Neural cell (in vitro differentiated cells): ENCODE measurements at regions not wholly inside any gene's neighbourhood (a gene's known extent, or its start where the extent isn't known, plus 50 kb on each side); places are given as distances from the start of the nearest gene placed in this dataset.

Experiments
- H2AFZ ChIP-seq: fragments of 200-600, 300-800 bp; sonication (generic), shearing (Covaris generic); 2 replicates; pipeline ENCODE4 v1.6.0; 2014; ENCODE audit warnings: low read depth, mild to moderate bottlenecking, antibody characterized with exemption, low read length, moderate library complexity
- H3F3A ChIP-seq: fragments of 200-600 bp; shearing (Covaris generic); 2 replicates; pipeline ENCODE4 v1.6.1; 2016; ENCODE audit warnings: mild to moderate bottlenecking, moderate library complexity, mixed read lengths, antibody characterized with exemption, low read length; ENCODE audit not compliant: insufficient read depth, poor library complexity, severe bottlenecking
- H3K27ac ChIP-seq: fragments of 200-600, 300-800 bp; sonication (generic), shearing (Covaris generic); 2 replicates; pipeline ENCODE4 v1.5.1; 2014; ENCODE audit warnings: mild to moderate bottlenecking, low read length, moderate library complexity
- H3K27me3 ChIP-seq: fragments of 300-800, 200-600 bp; sonication (generic), shearing (Covaris generic); 2 replicates; pipeline ENCODE4 v1.6.0; 2014; ENCODE audit warnings: mild to moderate bottlenecking, low read depth, low read length, moderate library complexity; ENCODE audit not compliant: insufficient read depth
- H3K36me3 ChIP-seq: fragments of 300-800, 200-600 bp; sonication (generic), shearing (Covaris generic); 2 replicates; pipeline ENCODE4 v1.5.1; 2014; ENCODE audit warnings: mild to moderate bottlenecking, antibody characterized with exemption, low read length, moderate library complexity; ENCODE audit not compliant: insufficient read depth
- H3K4me2 ChIP-seq: fragments of 300-800, 200-600 bp; sonication (generic), shearing (Covaris generic); 2 replicates; pipeline ENCODE4 v1.6.0; 2014; ENCODE audit warnings: mild to moderate bottlenecking, low read length
- H3K4me3 ChIP-seq: fragments of 300-800, 200-600 bp; sonication (generic), shearing (Covaris generic); 2 replicates; pipeline ENCODE4 v1.5.1; 2014; ENCODE audit warnings: mild to moderate bottlenecking, low read length, moderate library complexity
- H3K79me2 ChIP-seq: fragments of 200-600 bp; shearing (Covaris generic); replicated peaks from 2 replicates; pipeline ENCODE4 v1.6.0; 2014; ENCODE audit warnings: mild to moderate bottlenecking, low read length, moderate library complexity; ENCODE audit not compliant: insufficient read depth
- H3K9ac ChIP-seq: fragments of 300-800, 200-600 bp; sonication (generic), shearing (Covaris generic); 2 replicates; pipeline ENCODE4 v1.6.1; 2016; ENCODE audit warnings: mild to moderate bottlenecking, low read length, mixed read lengths
- H3K9me2 ChIP-seq: fragments of 200-600 bp; shearing (Covaris generic); 2 replicates; pipeline ENCODE4 v1.6.1; 2016; ENCODE audit warnings: mild to moderate bottlenecking, low read length, mixed read lengths; ENCODE audit not compliant: insufficient read depth
- H3K9me3 ChIP-seq: fragments of 200-600, 300-800 bp; sonication (generic), shearing (Covaris generic); 2 replicates; pipeline ENCODE4 v1.6.1; 2016; ENCODE audit warnings: mild to moderate bottlenecking, mixed run types, low read length, moderate library complexity, mixed read lengths
- H4K20me1 ChIP-seq: fragments of 200-600 bp; shearing (Covaris generic); 2 replicates; pipeline ENCODE4 v1.6.1; 2016; ENCODE audit warnings: mild to moderate bottlenecking, mixed run types; ENCODE audit not compliant: insufficient read depth
- EP300 ChIP-seq: fragments of 450-650 bp; conservative IDR thresholded peaks from 2 replicates; pipeline ENCODE4 v1.6.1; 2014; ENCODE audit warnings: antibody characterized with exemption, mild to moderate bottlenecking, moderate library complexity; ENCODE audit not compliant: poor library complexity, severe bottlenecking
- EZH2 ChIP-seq: fragments of 200-600, 300-800 bp; shearing (Covaris generic), sonication (generic); IDR thresholded peaks from 2 replicates; pipeline ENCODE4 v1.6.1; 2014; ENCODE audit warnings: antibody characterized with exemption, low read length, borderline replicate concordance, mild to moderate bottlenecking; ENCODE audit not compliant: insufficient read depth, poor library complexity, severe bottlenecking
- MXI1 ChIP-seq: fragments of 450-650 bp; conservative IDR thresholded peaks from 2 replicates; pipeline ENCODE4 v1.6.1; 2014; ENCODE audit warnings: antibody characterized with exemption, mild to moderate bottlenecking; ENCODE audit not compliant: poor library complexity, severe bottlenecking
- POLR2AphosphoS5 ChIP-seq: IDR thresholded peaks from 2 replicates; pipeline ENCODE4 v1.6.1; 2012
- RAD21 ChIP-seq: fragments of 450-650 bp; conservative IDR thresholded peaks from 2 replicates; pipeline ENCODE4 v1.6.1; 2014; ENCODE audit warnings: antibody characterized with exemption, mild to moderate bottlenecking, moderate library complexity
- REST ChIP-seq: IDR thresholded peaks from 2 replicates; pipeline ENCODE4 v1.6.1; 2012; ENCODE audit warnings: borderline replicate concordance
- SMC3 ChIP-seq: fragments of 450-650 bp; conservative IDR thresholded peaks from 2 replicates; pipeline ENCODE4 v1.6.1; 2014; ENCODE audit warnings: antibody characterized with exemption, mild to moderate bottlenecking, moderate library complexity; ENCODE audit not compliant: poor library complexity
- TAF1 ChIP-seq: IDR thresholded peaks from 2 replicates; pipeline ENCODE4 v1.6.1; 2012; ENCODE audit warnings: low read depth
- TF ChIP-seq, protein P1 (sequence below): fragments of 450-650 bp; IDR thresholded peaks from 2 replicates; pipeline ENCODE4 v1.5.1; 2014; ENCODE audit warnings: antibody characterized with exemption, mild to moderate bottlenecking, moderate library complexity; ENCODE audit not compliant: poor library complexity, severe bottlenecking

DNA sequence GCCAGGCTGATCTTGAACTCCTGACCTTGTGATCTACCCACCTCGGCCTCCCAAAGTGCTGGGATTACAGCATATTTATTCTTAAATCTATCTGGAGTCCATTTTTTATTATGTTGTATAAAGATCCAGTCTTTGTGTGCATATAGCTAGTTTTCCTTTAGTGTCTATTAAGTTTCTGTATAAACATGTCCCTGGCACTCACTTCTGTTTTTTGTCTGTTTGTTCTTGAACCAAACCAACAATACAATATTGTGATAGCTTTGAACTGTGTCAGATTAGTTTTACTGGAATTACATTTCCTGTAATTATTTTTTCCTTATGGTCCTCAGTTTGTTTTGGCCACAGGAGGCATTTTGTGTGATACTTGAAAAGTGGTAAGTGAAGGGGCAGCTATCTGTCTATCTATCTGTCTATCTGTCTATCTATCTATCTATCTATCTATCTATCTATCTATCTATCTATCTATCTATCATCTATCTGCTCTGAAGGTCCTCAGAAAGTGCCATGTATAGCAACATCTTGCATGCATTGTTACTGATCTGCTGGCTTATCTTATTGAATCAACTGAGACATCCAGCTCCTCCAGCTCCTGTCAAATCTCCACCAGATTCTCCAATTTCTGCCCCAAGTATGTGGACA is 70.9 kb upstream of the ACVR1 start:
- no peaks in the 10 kb centered on the region for H4K20me1 ChIP-seq
- H3K36me3 ChIP-seq, result no peaks in the 10 kb centered on the region
- no peak overlapping the region for H3K27ac ChIP-seq
- no peaks in the 10 kb centered on the region for H3K9me2 ChIP-seq
- H3K9ac ChIP-seq, result no peak overlapping the region
- H3F3A ChIP-seq, result no peaks in the 10 kb centered on the region
- H3K4me3 ChIP-seq, result no peak overlapping the region
- no peaks in the 10 kb centered on the region for H3K27me3 ChIP-seq
- H3K9me3 ChIP-seq, result no peaks in the 10 kb centered on the region
- H3K4me2 ChIP-seq, result no peak overlapping the region
- no peaks in the 10 kb centered on the region for H3K79me2 ChIP-seq
- TF ChIP-seq SMC3, result no peak
- no peak for TF ChIP-seq EZH2
- no peak for TF ChIP-seq TAF1
- TF ChIP-seq REST, result no peak
- TF ChIP-seq POLR2AphosphoS5, result no peak
- TF ChIP-seq RAD21, result no peak
- TF ChIP-seq, protein P1, sequence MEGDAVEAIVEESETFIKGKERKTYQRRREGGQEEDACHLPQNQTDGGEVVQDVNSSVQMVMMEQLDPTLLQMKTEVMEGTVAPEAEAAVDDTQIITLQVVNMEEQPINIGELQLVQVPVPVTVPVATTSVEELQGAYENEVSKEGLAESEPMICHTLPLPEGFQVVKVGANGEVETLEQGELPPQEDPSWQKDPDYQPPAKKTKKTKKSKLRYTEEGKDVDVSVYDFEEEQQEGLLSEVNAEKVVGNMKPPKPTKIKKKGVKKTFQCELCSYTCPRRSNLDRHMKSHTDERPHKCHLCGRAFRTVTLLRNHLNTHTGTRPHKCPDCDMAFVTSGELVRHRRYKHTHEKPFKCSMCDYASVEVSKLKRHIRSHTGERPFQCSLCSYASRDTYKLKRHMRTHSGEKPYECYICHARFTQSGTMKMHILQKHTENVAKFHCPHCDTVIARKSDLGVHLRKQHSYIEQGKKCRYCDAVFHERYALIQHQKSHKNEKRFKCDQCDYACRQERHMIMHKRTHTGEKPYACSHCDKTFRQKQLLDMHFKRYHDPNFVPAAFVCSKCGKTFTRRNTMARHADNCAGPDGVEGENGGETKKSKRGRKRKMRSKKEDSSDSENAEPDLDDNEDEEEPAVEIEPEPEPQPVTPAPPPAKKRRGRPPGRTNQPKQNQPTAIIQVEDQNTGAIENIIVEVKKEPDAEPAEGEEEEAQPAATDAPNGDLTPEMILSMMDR, result no peak
- TF ChIP-seq EP300, result no peak
- no peak overlapping the region for H2AFZ ChIP-seq

GRCh38 chr2:157940024-157940423 is 63.9 kb upstream of the ACVR1 start:
- no peak overlapping the region for H3K4me2 ChIP-seq
- H4K20me1 ChIP-seq, result no peaks in the 10 kb centered on the region
- TF ChIP-seq REST (no peak), TAF1 (no peak), MXI1 (no peak), EP300 (no peak), SMC3 (no peak), POLR2AphosphoS5 (no peak), EZH2 (no peak), RAD21 (no peak)
- TF ChIP-seq, protein P1, result no peak
- no peak overlapping the region for H3K27ac ChIP-seq
- H2AFZ ChIP-seq, result no peak overlapping the region
- H3K36me3 ChIP-seq, result no peaks in the 10 kb centered on the region
- H3K4me3 ChIP-seq, result no peak overlapping the region
- no peaks in the 10 kb centered on the region for H3K79me2 ChIP-seq
- H3F3A ChIP-seq, result no peaks in the 10 kb centered on the region
- H3K9me2 ChIP-seq, result no peaks in the 10 kb centered on the region
- H3K9me3 ChIP-seq, result no peaks in the 10 kb centered on the region
- H3K27me3 ChIP-seq, result peaks cover 28% of the 10 kb centered on the region
- no peak overlapping the region for H3K9ac ChIP-seq
